HepG2 (cell line): ENCODE measurements at regions not wholly inside any gene's neighbourhood (a gene's known extent, or its start where the extent isn't known, plus 50 kb on each side); places are given as distances from the start of the nearest gene placed in this dataset.

ENCODE experiments used
- ATAC-seq: fragments of 200-7000 bp; cut with Tn5 transposase; 3 replicates; pipeline ENCODE4 v1.9.1; 2020; ENCODE audit warnings: mild to moderate bottlenecking, moderate library complexity
- BruUV-seq: library from RNA; stranded (reverse); fragments of 400-500 nt; replicated peaks from 2 replicates; lab custom pipeline; 2021; lab: Mats Ljungman, UMichigan
- CTCF ChIA-PET: fragments of 300-600 bp; formaldehyde crosslinking; extraction: SDS; loops from one replicate; lab custom pipeline; 2021; ENCODE audit warnings: low total read pairs, inconsistent platforms, low intra/inter-chr PET ratio; lab: Yijun Ruan, JAX
- POLR2A ChIA-PET: fragments of 350-600 bp; sonication (Branson Sonifier 250); formaldehyde crosslinking; loops from one replicate; lab custom pipeline; 2020; ENCODE audit warnings: antibody characterized with exemption, inconsistent platforms; lab: Yijun Ruan, JAX
- DNase-seq: peaks from one replicate; pipeline ENCODE4 v3.0.0-alpha.2; 2015; ENCODE audit warnings: low spot score
- FAIRE-seq: peaks from 3 replicates; lab custom pipeline; 2011; peaks lifted over from hg19 to GRCh38; lab: Jason Lieb, UNC
- H2AFZ ChIP-seq: one replicate; pipeline ENCODE4 v1.6.1; 2011; ENCODE audit warnings: low read length, inconsistent platforms
- H3K27ac ChIP-seq: fragments of 300-600 bp; 3 replicates; pipeline ENCODE4 v1.8.0; 2011; ENCODE audit warnings: mixed run types, mild to moderate bottlenecking, mixed read lengths, low read length, inconsistent platforms; ENCODE audit not compliant: insufficient read depth; ENCODE audit errors: extremely low read length
- H3K27me3 ChIP-seq, 2 experiments: fragments of 200-600 bp in 1 of 2; 2 replicates in 1 of 2; 3 replicates in 1 of 2; pipeline versions ENCODE4 v1.6.0 to v1.8.0; 2011; ENCODE audit warnings: low read length in 2 of 2, mild to moderate bottlenecking in 2 of 2, moderate library complexity in 2 of 2, inconsistent platforms in 1 of 2; ENCODE audit not compliant: insufficient read depth in 2 of 2, control insufficient read depth in 1 of 2
- H3K36me3 ChIP-seq, 2 experiments: fragments of 200-600 bp in 1 of 2; replicated peaks in 1 of 2; 2 replicates in 1 of 2; 3 replicates in 1 of 2; pipeline versions ENCODE4 v1.5.1 to v1.8.0; 2011; ENCODE audit warnings: low read length in 2 of 2, inconsistent platforms in 1 of 2; ENCODE audit not compliant: insufficient read depth in 2 of 2, control insufficient read depth in 1 of 2
- H3K4me1 ChIP-seq: 2 replicates; pipeline ENCODE4 v1.5.1; 2012; ENCODE audit warnings: low read length, inconsistent platforms; ENCODE audit not compliant: insufficient read depth
- H3K4me2 ChIP-seq: 2 replicates; pipeline ENCODE4 v1.6.0; 2011; ENCODE audit warnings: low read depth, low read length, inconsistent platforms
- H3K4me3 ChIP-seq, 3 experiments: fragments of 200-600 bp in 1 of 3; sonication (generic), shearing (Covaris generic) in 1 of 3; replicated peaks in 1 of 3; 2 replicates each; pipeline ENCODE4 v1.5.1; 2011 to 2016; ENCODE audit warnings: low read length in 3 of 3, inconsistent platforms in 2 of 3, low read depth in 2 of 3, mild to moderate bottlenecking in 2 of 3, control low read depth in 1 of 3, mixed read lengths in 1 of 3; ENCODE audit not compliant: insufficient read depth in 1 of 3
- H3K79me2 ChIP-seq: one replicate; pipeline ENCODE4 v1.6.1; 2011; ENCODE audit warnings: low read length, inconsistent platforms; ENCODE audit not compliant: insufficient read depth
- H3K9ac ChIP-seq: 2 replicates; pipeline ENCODE4 v1.6.0; 2011; ENCODE audit warnings: mild to moderate bottlenecking, low read depth, low read length, inconsistent platforms; ENCODE audit not compliant: insufficient read depth
- H3K9me3 ChIP-seq: 2 replicates; pipeline ENCODE4 v1.5.1; 2012; ENCODE audit warnings: mild to moderate bottlenecking, low read length
- H4K20me1 ChIP-seq: 2 replicates; pipeline ENCODE4 v1.6.0; 2011; ENCODE audit warnings: inconsistent platforms, mild to moderate bottlenecking, low read length, moderate library complexity; ENCODE audit not compliant: insufficient read depth
- BCL6 ChIP-seq: IDR thresholded peaks from 2 replicates; pipeline ENCODE4 v1.6.1; 2016; ENCODE audit warnings: missing genetic modification reagents, missing compliant biosample characterization
- CAMTA2 ChIP-seq: sonication (generic); formaldehyde crosslinking; IDR thresholded peaks from 2 replicates; pipeline ENCODE4 v1.4.0; 2020; ENCODE audit warnings: mild to moderate bottlenecking, missing genetic modification reagents, borderline replicate concordance
- FOXA1 ChIP-seq, 2 experiments: fragments of 450-650 bp in 1 of 2; sonication (generic) in 1 of 2; formaldehyde crosslinking in 1 of 2; IDR thresholded peaks; 2 replicates each; pipeline versions ENCODE4 v1.4.0 to v1.6.1; 2016 to 2020; ENCODE audit warnings: missing genetic modification reagents in 1 of 2
- FOXJ3 ChIP-seq: sonication (generic); formaldehyde crosslinking; IDR thresholded peaks from 2 replicates; pipeline ENCODE4 v1.4.0; 2020; ENCODE audit warnings: missing genetic modification reagents, mild to moderate bottlenecking, borderline replicate concordance
- GATAD2A ChIP-seq: IDR thresholded peaks from 2 replicates; pipeline ENCODE4 v1.6.1; 2016
- HDAC2 ChIP-seq: sonication (generic); formaldehyde crosslinking; IDR thresholded peaks from 2 replicates; pipeline ENCODE4 v1.4.0; 2020; ENCODE audit warnings: missing genetic modification reagents
- HOXA7 ChIP-seq: sonication (generic); formaldehyde crosslinking; IDR thresholded peaks from 2 replicates; pipeline ENCODE4 v1.8.1; 2022; ENCODE audit warnings: mild to moderate bottlenecking, missing genetic modification reagents, moderate library complexity
- KAT8 ChIP-seq: IDR thresholded peaks from 2 replicates; pipeline ENCODE4 v1.6.1; 2016; ENCODE audit warnings: missing genetic modification reagents, missing compliant biosample characterization
- KDM1A ChIP-seq: IDR thresholded peaks from 2 replicates; pipeline ENCODE4 v1.6.1; 2016; ENCODE audit warnings: missing compliant biosample characterization
- NCOA2 ChIP-seq: sonication (generic); formaldehyde crosslinking; IDR thresholded peaks from 2 replicates; pipeline ENCODE4 v1.8.0; 2022; ENCODE audit warnings: inconsistent platforms
- NFKBIZ ChIP-seq: IDR thresholded peaks from 2 replicates; pipeline ENCODE4 v1.6.1; 2018; ENCODE audit warnings: missing genetic modification reagents, missing compliant biosample characterization
- NR2F1 ChIP-seq, 2 experiments: fragments of 450-650 bp in 1 of 2; formaldehyde crosslinking in 1 of 2; IDR thresholded peaks; 2 replicates each; pipeline versions ENCODE4 v1.5.0 to v1.6.1; 2016 to 2020; ENCODE audit warnings: mild to moderate bottlenecking in 1 of 2, missing compliant biosample characterization in 1 of 2, missing genetic modification reagents in 1 of 2, moderate library complexity in 1 of 2
- PHF21A ChIP-seq: sonication (generic); formaldehyde crosslinking; IDR thresholded peaks from 2 replicates; pipeline ENCODE4 v1.5.0; 2020; ENCODE audit warnings: mild to moderate bottlenecking, missing genetic modification reagents
- POLR2A ChIP-seq, 2 experiments: IDR thresholded peaks; 2 replicates each; pipeline ENCODE4 v1.6.1; 2011; ENCODE audit warnings: low read depth in 2 of 2, low read length in 2 of 2, mild to moderate bottlenecking in 1 of 2, moderate library complexity in 1 of 2; ENCODE audit not compliant: insufficient read depth in 1 of 2
- PPARG ChIP-seq: conservative IDR thresholded peaks from 2 replicates; pipeline ENCODE4 v1.6.1; 2016; ENCODE audit warnings: missing biosample characterization, missing genetic modification reagents
- RBFOX2 ChIP-seq: fragments of 200-400 bp; formaldehyde crosslinking; IDR thresholded peaks from 2 replicates; pipeline ENCODE4 v1.6.1; 2017; ENCODE audit warnings: low read depth, mild to moderate bottlenecking, low read length
- REPIN1 ChIP-seq: sonication (generic); formaldehyde crosslinking; IDR thresholded peaks from 2 replicates; pipeline ENCODE4 v1.8.0; 2022; ENCODE audit warnings: missing genetic modification reagents, low read depth, mild to moderate bottlenecking, borderline replicate concordance
- SALL1 ChIP-seq: sonication (generic); formaldehyde crosslinking; IDR thresholded peaks from 2 replicates; pipeline ENCODE4 v1.8.0; 2022; ENCODE audit warnings: mild to moderate bottlenecking, missing genetic modification reagents
- SUZ12 ChIP-seq: fragments of 150-350 bp; IDR thresholded peaks from 2 replicates; pipeline ENCODE4 v1.6.1; 2014; ENCODE audit warnings: low read depth, low read length
- TAF1 ChIP-seq: sonication (generic); formaldehyde crosslinking; IDR thresholded peaks from 2 replicates; pipeline ENCODE4 v1.4.0; 2020; ENCODE audit warnings: missing genetic modification reagents
- TARDBP ChIP-seq: sonication (generic); formaldehyde crosslinking; IDR thresholded peaks from 2 replicates; pipeline ENCODE4 v1.8.0; 2022; ENCODE audit warnings: mild to moderate bottlenecking, missing genetic modification reagents
- TEAD2 ChIP-seq: sonication (generic); formaldehyde crosslinking; IDR thresholded peaks from 2 replicates; pipeline ENCODE4 v1.9.0; 2021; ENCODE audit warnings: missing genetic modification reagents
- TRIM24 ChIP-seq: sonication (generic); formaldehyde crosslinking; IDR thresholded peaks from 2 replicates; pipeline ENCODE4 v1.8.0; 2022; ENCODE audit warnings: mild to moderate bottlenecking, missing genetic modification reagents
- YY1 ChIP-seq: IDR thresholded peaks from 2 replicates; pipeline ENCODE4 v1.6.1; 2011; ENCODE audit warnings: low read length, low read depth, moderate library complexity, mild to moderate bottlenecking; ENCODE audit not compliant: insufficient read depth, insufficient replicate concordance
- ZC3H4 ChIP-seq: sonication (generic); formaldehyde crosslinking; IDR thresholded peaks from 2 replicates; pipeline ENCODE4 v1.4.0; 2020; ENCODE audit warnings: missing genetic modification reagents, borderline replicate concordance
- ZEB1 ChIP-seq: IDR thresholded peaks from 2 replicates; pipeline ENCODE4 v1.6.1; 2012; ENCODE audit warnings: mild to moderate bottlenecking, low read depth, inconsistent platforms; ENCODE audit not compliant: insufficient replicate concordance
- ZNF124 ChIP-seq: sonication (generic); formaldehyde crosslinking; IDR thresholded peaks from 2 replicates; pipeline ENCODE4 v1.4.0; 2020; ENCODE audit warnings: missing genetic modification reagents
- WGBS: methylation state at CpG from one replicate; pipeline ENCODE4 v1.1.6; 2017; ENCODE audit warnings: low lambda C conversion rate; 5-methylcytosine and 5-hydroxymethylcytosine counted together
- in situ Hi-C: cut with HindIII; loops from 2 replicates; pipeline ENCODE4 v1.10.0; 2017; ENCODE audit warnings: low pct_unique_long_range_greater_than_20kb; ENCODE audit not compliant: extremely low pct_ligation_motif_present
- intact Hi-C: fragments of 100-400 bp; cut with micrococcal nuclease; formaldehyde crosslinking; loops from one replicate; pipeline ENCODE4 v1.10.0; 2022; ENCODE audit not compliant: unreplicated experiment

- POLR2A ChIA-PET = interaction anchor here (0.9 to 3.8 kb wide), 6 partner anchors 20 to 87 kb away, joined by 3 to 30 read pairs (median 4); no protein-coding TSS in a partner anchor
- TF ChIP-seq PHF21A = peak; percentile 58
- TF ChIP-seq HDAC2 (CRISPR knock-in tag) = peak; percentile 91
- TF ChIP-seq SALL1 (CRISPR knock-in tag) = peak; percentile 33; the same call in 1 of the 2 replicates
- TF ChIP-seq KAT8 (CRISPR knock-in tag) = peak; percentile 64; the same call in 1 of the 2 replicates
- TF ChIP-seq HOXA7 = no peak
- peak; percentile 59 to 74 for TF ChIP-seq NR2F1 (CRISPR knock-in tag; IDR thresholded peaks at IDR 0.05)
- 0 out of 2 replicates have a peak, but pooled peaks have one; percentile 58 for TF ChIP-seq NFKBIZ
- TF ChIP-seq FOXJ3 = peak; percentile 87; the same call in 1 of the 2 replicates
- no peak for TF ChIP-seq SUZ12
- peak; percentile 58; the same call in 1 of the 2 replicates for TF ChIP-seq ZNF124 (CRISPR knock-in tag)
- 0 out of 4 replicates have a peak, but pooled peaks of 1 of the 2 experiments have one; percentile 14 for TF ChIP-seq POLR2A (IDR thresholded peaks at IDR 0.05; ENCODE audit: insufficient read depth in 1 of 2, low read depth in 2 of 2, low read length in 2 of 2)
- TF ChIP-seq REPIN1 (CRISPR knock-in tag) = peak; percentile 60; the same call in 1 of the 2 replicates
- TF ChIP-seq PPARG (CRISPR knock-in tag) = peak; percentile 100
- TF ChIP-seq YY1 = peak; percentile 55
- TF ChIP-seq BCL6 (CRISPR knock-in tag) = peak; percentile 92
- peak; percentile 73; the same call in 1 of the 2 replicates for TF ChIP-seq TARDBP (CRISPR knock-in tag)
- no peak for TF ChIP-seq FOXA1 (IDR thresholded peaks at IDR 0.05)
- peak; percentile 82 for TF ChIP-seq FOXA1 (CRISPR knock-in tag; IDR thresholded peaks at IDR 0.05)
- peak; percentile 48; the same call in 1 of the 2 replicates for TF ChIP-seq RBFOX2
- peak; percentile 83 for TF ChIP-seq ZEB1
- peak; percentile 93 for TF ChIP-seq GATAD2A
- peak; percentile 99 for TF ChIP-seq NCOA2 (CRISPR knock-in tag)
- peak; percentile 81; the same call in 1 of the 2 replicates for TF ChIP-seq TRIM24 (CRISPR knock-in tag)
- TF ChIP-seq CAMTA2 (CRISPR knock-in tag) = no peak
- peak; percentile 6; the same call in 1 of the 2 replicates for TF ChIP-seq TAF1 (CRISPR knock-in tag)
- TF ChIP-seq ZC3H4 = peak; percentile 53; the same call in 1 of the 2 replicates
- no peak for TF ChIP-seq TEAD2
- peak; percentile 73 for TF ChIP-seq KDM1A (CRISPR knock-in tag)
Measured at GRCh38 chrX:129144172-129145038, 378.9 kb downstream of the SMARCA1 start.

More at GRCh38 chrX:129144172-129145038, 378.9 kb downstream of the SMARCA1 start:
- no peaks in the 10 kb centered on the region for H3K36me3 ChIP-seq
- H4K20me1 ChIP-seq = no peaks in the 10 kb centered on the region
- H3K9me3 ChIP-seq = no peaks in the 10 kb centered on the region
- CTCF ChIA-PET = no interaction called here
- WGBS = 1% methylated on average over 5 of the region's 6 CpGs
- H3K4me1 ChIP-seq = peaks cover 95% of the 10 kb centered on the region
- intact Hi-C loops = loop anchor here (2.0 kb wide), 1 partner anchor 54 kb away; no protein-coding TSS in a partner anchor
- no peaks in the 10 kb centered on the region for H3K79me2 ChIP-seq
- DNase-seq (peak; percentile 94), ATAC-seq (peak; percentile 82), FAIRE-seq (peak; percentile 71)
- no peaks in the 10 kb centered on the region for H3K27me3 ChIP-seq
- H3K9ac ChIP-seq = peak overlapping the region; percentile 70
- BruUV-seq = TSS peak; percentile 40
- H2AFZ ChIP-seq = no peak overlapping the region
- peak overlapping the region; percentile 99 for H3K27ac ChIP-seq
- in situ Hi-C loops = no loop called here
- peak overlapping the region; percentile 54 for H3K4me2 ChIP-seq
- H3K4me3 ChIP-seq = no peak overlapping the region; a peak in 1 of 6 replicates
